ENCODE measurements at regions not wholly inside any gene's neighbourhood (a gene's known extent, or its start where the extent isn't known, plus 50 kb on each side); places are given as distances from the start of the nearest gene placed in this dataset.
"Not testable (repeated sequence)": the region's sequence is repeated elsewhere in the genome, so short reads cannot be mapped to it uniquely, and the experiment has no call there.

GRCh38 chrX:65920620-65921019 is 119.3 kb downstream of the VSIG4 start:
- Mint-ChIP-seq H3K36me3 (ENCODE audit: insufficient read depth) (no peaks in the 10 kb centered on the region), H3K9me3 (no peaks in the 10 kb centered on the region), H3K4me1 (ENCODE audit: low read depth in 2 of 2) (peaks cover 27 to 43% of the 10 kb centered on the region in 2 donors), H3K27me3 (no peaks in the 10 kb centered on the region), H3K4me3 (no peak overlapping the region), H3K27ac (no peak overlapping the region)
- ATAC-seq (replicated peaks) (no peak), DNase-seq (no peak)

DNA sequence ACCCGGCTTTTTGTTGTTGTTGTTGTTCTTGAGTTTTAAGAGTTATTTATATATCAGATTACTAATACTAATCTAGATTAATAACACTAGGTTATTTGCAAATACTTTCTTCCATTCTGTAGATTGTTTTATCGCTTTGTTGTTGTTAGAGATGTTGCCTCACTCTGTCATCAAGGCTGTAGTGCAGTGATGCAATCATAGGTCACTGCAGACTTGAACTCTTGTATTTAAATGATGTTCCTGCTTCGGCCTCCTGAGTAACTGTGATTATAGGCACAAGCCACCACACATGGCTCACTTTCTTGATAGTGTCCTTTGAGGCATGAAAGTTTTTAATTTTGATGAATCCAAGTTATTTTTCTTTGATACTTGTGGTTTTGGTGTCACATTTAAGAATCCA is 129.0 kb downstream of the VSIG4 start:
- Mint-ChIP-seq H3K4me3 (no peak overlapping the region), H3K36me3 (ENCODE audit: insufficient read depth) (no peaks in the 10 kb centered on the region), H3K27ac (no peak overlapping the region), H3K9me3 (no peaks in the 10 kb centered on the region), H3K4me1 (ENCODE audit: low read depth in 2 of 2) (no peaks in the 10 kb centered on the region), H3K27me3 (no peaks in the 10 kb centered on the region)
- ATAC-seq (replicated peaks), result no peak
- DNase-seq, result no peak

DNA sequence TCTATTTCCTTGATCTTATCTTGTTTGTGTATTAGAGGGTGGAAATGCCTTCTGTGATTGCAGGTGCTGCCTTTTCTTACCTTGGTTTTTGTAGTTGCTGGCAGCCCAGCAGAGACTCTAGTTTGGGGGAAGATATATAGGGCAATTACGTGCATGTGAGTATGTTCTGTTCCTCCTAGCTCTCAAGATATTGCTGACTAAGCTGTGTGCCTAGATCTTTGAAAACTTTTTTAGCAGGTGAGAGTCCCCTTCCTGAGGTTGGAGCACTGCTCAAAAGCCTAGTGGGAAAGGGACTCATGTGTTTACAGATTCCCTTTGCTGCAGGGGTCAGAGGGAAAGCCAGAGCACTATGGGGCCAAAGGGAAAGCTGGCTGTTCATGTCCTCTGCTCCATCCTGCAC is 136.1 kb downstream of the VSIG4 start:
- no peak for ATAC-seq (replicated peaks)
- no peaks in the 10 kb centered on the region for H3K9me3 Mint-ChIP-seq
- no peak overlapping the region for H3K27ac Mint-ChIP-seq
- no peaks in the 10 kb centered on the region for H3K36me3 Mint-ChIP-seq (ENCODE audit: insufficient read depth)
- no peaks in the 10 kb centered on the region for H3K27me3 Mint-ChIP-seq
- DNase-seq, result no peak
- no peak overlapping the region for H3K4me3 Mint-ChIP-seq
- peaks cover 12 to 14% of the 10 kb centered on the region in 2 donors for H3K4me1 Mint-ChIP-seq (ENCODE audit: low read depth in 2 of 2)

- H3K27me3 Mint-ChIP-seq, result no peaks in the 10 kb centered on the region
These were observed 137.9 kb downstream of the VSIG4 start for GRCh38 chrX:65902011-65902410.

GRCh38 chrX:65900850-65901844 is 138.7 kb downstream of the VSIG4 start:
- H3K4me1 Mint-ChIP-seq (ENCODE audit: low read depth in 2 of 2), result peaks cover 12 to 14% of the 10 kb centered on the region in 2 donors
- H3K9me3 Mint-ChIP-seq, result no peaks in the 10 kb centered on the region
- no peak overlapping the region for H3K27ac Mint-ChIP-seq
- no peaks in the 10 kb centered on the region for H3K27me3 Mint-ChIP-seq
- H3K4me3 Mint-ChIP-seq, result no peak overlapping the region
- DNase-seq, result no peak
- ATAC-seq (replicated peaks), result no peak
- no peaks in the 10 kb centered on the region for H3K36me3 Mint-ChIP-seq (ENCODE audit: insufficient read depth)

More at GRCh38 chrX:65902011-65902410, 137.9 kb downstream of the VSIG4 start:
- Mint-ChIP-seq H3K4me3 (no peak overlapping the region), H3K9me3 (no peaks in the 10 kb centered on the region), H3K27ac (no peak overlapping the region), H3K36me3 (ENCODE audit: insufficient read depth) (no peaks in the 10 kb centered on the region), H3K4me1 (ENCODE audit: low read depth in 2 of 2) (peaks cover 12 to 14% of the 10 kb centered on the region in 2 donors)
- ATAC-seq (replicated peaks), result no peak
- no peak for DNase-seq

GRCh38 chrX:65894133-65894532 is 145.7 kb downstream of the VSIG4 start:
- H3K4me1 Mint-ChIP-seq (ENCODE audit: low read depth in 2 of 2), result peaks cover 31 to 34% of the 10 kb centered on the region in 2 donors
- no peaks in the 10 kb centered on the region for H3K27me3 Mint-ChIP-seq
- DNase-seq (peak; percentile 14 to 30 (median 21)), ATAC-seq (replicated peaks) (peak; percentile 92)
- peak overlapping the region in 1 of 2 donors; percentile 76 for H3K4me3 Mint-ChIP-seq
- peaks cover 5% of the 10 kb centered on the region for H3K36me3 Mint-ChIP-seq (ENCODE audit: insufficient read depth)
- H3K9me3 Mint-ChIP-seq, result no peaks in the 10 kb centered on the region
- peak overlapping the region; percentile 65 to 75 for H3K27ac Mint-ChIP-seq

DNA sequence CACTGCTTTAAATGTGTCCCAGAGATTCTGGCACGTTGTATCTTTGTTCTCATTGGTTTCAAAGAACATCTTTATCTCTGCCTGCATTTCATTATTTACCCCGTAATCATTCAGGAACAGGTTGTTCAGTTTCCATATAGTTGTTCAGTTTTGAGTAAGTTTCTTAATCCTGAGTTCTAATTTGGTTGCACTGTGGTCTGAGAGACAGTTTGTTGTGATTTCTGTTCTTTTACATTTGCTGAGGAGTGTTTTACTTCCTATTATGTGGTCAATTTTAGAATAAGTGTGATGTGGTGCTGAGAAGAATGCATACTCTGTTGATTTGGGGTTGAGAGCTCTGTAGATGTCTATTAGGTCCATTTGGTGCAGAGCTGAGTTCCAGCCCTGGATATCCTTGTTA is 148.1 kb downstream of the VSIG4 start:
- not testable (repeated sequence) for ATAC-seq (replicated peaks); H3K9me3 Mint-ChIP-seq; DNase-seq; H3K36me3 Mint-ChIP-seq (ENCODE audit: insufficient read depth); H3K27me3 Mint-ChIP-seq
- peak overlapping the region; percentile 56 to 72 for H3K4me3 Mint-ChIP-seq
- peak overlapping the region; percentile 12 to 36 for H3K27ac Mint-ChIP-seq
- H3K4me1 Mint-ChIP-seq (ENCODE audit: low read depth in 2 of 2), result peaks cover 31 to 34% of the 10 kb centered on the region in 2 donors

DNA sequence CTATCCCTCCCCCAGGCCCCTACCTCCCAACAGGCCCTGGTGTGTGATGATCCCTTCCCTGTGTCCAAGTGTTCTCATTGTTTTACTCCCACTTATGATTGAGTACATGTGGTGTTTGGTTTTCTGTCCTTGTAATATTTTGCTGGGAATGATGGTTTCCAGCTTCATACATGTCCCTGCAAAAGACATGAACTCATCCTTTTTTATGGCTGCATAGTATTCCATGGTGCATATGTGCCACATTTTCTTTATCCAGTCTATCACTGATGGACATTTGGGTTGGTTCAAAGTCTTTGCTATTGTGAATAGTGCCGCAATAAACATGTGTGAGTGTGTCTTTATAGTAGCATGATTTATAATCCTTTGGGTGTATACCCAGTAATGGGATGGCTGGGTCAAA is 151.7 kb downstream of the VSIG4 start:
- not testable (repeated sequence) for DNase-seq; H3K9me3 Mint-ChIP-seq; H3K27ac Mint-ChIP-seq; ATAC-seq (replicated peaks); H3K4me3 Mint-ChIP-seq; H3K27me3 Mint-ChIP-seq; H3K36me3 Mint-ChIP-seq (ENCODE audit: insufficient read depth)
- H3K4me1 Mint-ChIP-seq (ENCODE audit: low read depth in 2 of 2), result peaks cover 20 to 28% of the 10 kb centered on the region in 2 donors

GRCh38 chrX:65883556-65883955 is 156.3 kb downstream of the VSIG4 start:
- Mint-ChIP-seq H3K27me3 (no peaks in the 10 kb centered on the region), H3K4me3 (no peak overlapping the region), H3K4me1 (ENCODE audit: low read depth in 2 of 2) (peaks cover 7% of the 10 kb centered on the region in 2 donors), H3K27ac (peak overlapping the region; percentile 8 to 41), H3K36me3 (ENCODE audit: insufficient read depth) (no peaks in the 10 kb centered on the region), H3K9me3 (no peaks in the 10 kb centered on the region)
- DNase-seq, result no peak
- no peak for ATAC-seq (replicated peaks)

- no peak for ATAC-seq (replicated peaks)
- Mint-ChIP-seq H3K27me3 (no peaks in the 10 kb centered on the region), H3K4me1 (ENCODE audit: low read depth in 2 of 2) (peaks cover 13% of the 10 kb centered on the region in 2 donors)
These were observed 159.7 kb downstream of the VSIG4 start for GRCh38 chrX:65879977-65880799.

DNA sequence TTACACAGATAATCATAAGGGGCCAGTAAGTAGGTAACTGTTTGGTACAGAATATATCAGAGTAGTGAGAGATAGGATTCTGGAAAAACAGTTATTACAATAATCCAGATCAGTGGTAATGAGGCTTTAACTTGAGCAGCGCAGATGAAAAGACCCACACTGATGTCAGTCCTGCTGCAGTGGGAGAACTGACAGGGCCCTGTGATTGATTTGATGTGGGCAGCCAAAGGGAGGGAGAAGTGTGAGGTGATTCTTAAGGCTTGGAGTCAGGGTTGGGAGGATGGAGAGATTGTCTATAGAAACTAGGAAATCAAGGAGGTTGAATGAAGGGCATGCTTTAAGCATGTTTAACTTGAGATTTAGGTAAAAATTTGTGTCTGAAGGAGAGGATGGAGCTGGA is 161.4 kb downstream of the VSIG4 start:
- DNase-seq (no peak), ATAC-seq (replicated peaks) (no peak)
- Mint-ChIP-seq H3K27me3 (no peaks in the 10 kb centered on the region), H3K4me3 (no peak overlapping the region), H3K36me3 (ENCODE audit: insufficient read depth) (no peaks in the 10 kb centered on the region), H3K9me3 (no peaks in the 10 kb centered on the region), H3K27ac (no peak overlapping the region), H3K4me1 (ENCODE audit: low read depth in 2 of 2) (peaks cover 14 to 23% of the 10 kb centered on the region in 2 donors)

More at GRCh38 chrX:65879977-65880799, 159.7 kb downstream of the VSIG4 start:
- no peak overlapping the region for H3K27ac Mint-ChIP-seq
- no peak for DNase-seq
- H3K9me3 Mint-ChIP-seq, result no peaks in the 10 kb centered on the region
- H3K4me3 Mint-ChIP-seq, result no peak overlapping the region
- H3K36me3 Mint-ChIP-seq (ENCODE audit: insufficient read depth), result no peaks in the 10 kb centered on the region

DNA sequence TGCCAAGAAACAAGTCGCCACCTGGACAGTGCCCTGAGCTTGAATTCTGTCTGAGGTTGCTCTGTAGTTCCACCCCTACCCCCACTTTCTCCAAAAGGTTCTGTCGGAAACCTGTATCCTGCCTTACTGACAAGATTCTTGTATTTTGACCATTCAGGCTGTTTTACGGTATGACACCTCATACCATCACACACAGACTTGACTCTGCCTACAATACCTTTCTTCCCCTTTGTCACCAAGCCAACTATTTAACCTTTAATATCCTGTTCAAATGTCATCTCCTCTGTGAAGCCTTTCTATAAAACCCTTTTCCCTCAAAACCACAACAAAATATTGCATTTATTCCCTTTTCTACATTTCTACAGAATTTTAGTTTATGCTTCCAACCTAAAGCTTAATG is 161.9 kb downstream of the VSIG4 start:
- ATAC-seq (replicated peaks) (no peak), DNase-seq (no peak)
- Mint-ChIP-seq H3K4me1 (ENCODE audit: low read depth in 2 of 2) (peaks cover 16 to 26% of the 10 kb centered on the region in 2 donors), H3K4me3 (no peak overlapping the region), H3K27ac (no peak overlapping the region), H3K9me3 (no peaks in the 10 kb centered on the region), H3K27me3 (no peaks in the 10 kb centered on the region), H3K36me3 (ENCODE audit: insufficient read depth) (no peaks in the 10 kb centered on the region)

GRCh38 chrX:65875614-65876013 is 164.3 kb downstream of the VSIG4 start:
- H3K4me1 Mint-ChIP-seq (ENCODE audit: low read depth in 2 of 2), result peaks cover 27 to 36% of the 10 kb centered on the region in 2 donors
- ATAC-seq (replicated peaks); H3K9me3 Mint-ChIP-seq; H3K4me3 Mint-ChIP-seq; DNase-seq; H3K27me3 Mint-ChIP-seq; H3K27ac Mint-ChIP-seq; H3K36me3 Mint-ChIP-seq (ENCODE audit: insufficient read depth): not testable (repeated sequence)
